H9 (cell line): ENCODE measurements at regions not wholly inside any gene's neighbourhood (a gene's known extent, or its start where the extent isn't known, plus 50 kb on each side); places are given as distances from the start of the nearest gene placed in this dataset.

Experiments
- DNase-seq: peaks from one replicate; pipeline ENCODE4 v3.0.0-alpha.2; 2017
- H2AFZ ChIP-seq: one replicate; pipeline ENCODE4 v1.6.1; 2013; ENCODE audit warnings: mild to moderate bottlenecking, low read length, control low read depth, moderate library complexity
- H2AK5ac ChIP-seq: 2 replicates; pipeline ENCODE4 v1.6.1; 2013; ENCODE audit warnings: low read length, control low read depth, mixed read lengths; ENCODE audit not compliant: insufficient read length
- H2BK120ac ChIP-seq: one replicate; pipeline ENCODE4 v1.6.1; 2013; ENCODE audit warnings: low read depth, mild to moderate bottlenecking, low read length, control low read depth, inconsistent platforms; ENCODE audit not compliant: poor library complexity, severe bottlenecking
- H2BK12ac ChIP-seq: 2 replicates; pipeline ENCODE4 v1.6.1; 2013; ENCODE audit warnings: low read length, control low read depth, mixed read lengths, low read depth; ENCODE audit not compliant: insufficient read length
- H2BK15ac ChIP-seq: 2 replicates; pipeline ENCODE4 v1.6.1; 2013; ENCODE audit warnings: low read depth, low read length, control low read depth
- H2BK20ac ChIP-seq: one replicate; pipeline ENCODE4 v1.6.1; 2013; ENCODE audit warnings: low read depth, mild to moderate bottlenecking, low read length, control low read depth, inconsistent platforms; ENCODE audit not compliant: poor library complexity, severe bottlenecking
- H2BK5ac ChIP-seq: 2 replicates; pipeline ENCODE4 v1.6.1; 2013; ENCODE audit warnings: low read length, control low read depth, mixed read lengths; ENCODE audit not compliant: insufficient read length
- H3K14ac ChIP-seq: 2 replicates; pipeline ENCODE4 v1.6.1; 2013; ENCODE audit warnings: low read length, control low read depth; ENCODE audit not compliant: insufficient read depth
- H3K18ac ChIP-seq: 2 replicates; pipeline ENCODE4 v1.6.1; 2013; ENCODE audit warnings: low read depth, mild to moderate bottlenecking, mixed read lengths, low read length, control low read depth; ENCODE audit not compliant: insufficient read length
- H3K23ac ChIP-seq: 2 replicates; pipeline ENCODE4 v1.6.1; 2013; ENCODE audit warnings: low read length, control low read depth, mixed read lengths, low read depth; ENCODE audit not compliant: insufficient read length
- H3K23me2 ChIP-seq: 2 replicates; pipeline ENCODE4 v1.6.1; 2013; ENCODE audit warnings: low read depth, mild to moderate bottlenecking, mixed read lengths, low read length, control low read depth; ENCODE audit not compliant: insufficient read length, poor library complexity, severe bottlenecking
- H3K27ac ChIP-seq: 2 replicates; pipeline ENCODE4 v1.5.1; 2013; ENCODE audit warnings: low read length, control low read depth, mixed read lengths, low read depth; ENCODE audit not compliant: insufficient read length
- H3K27me3 ChIP-seq: 2 replicates; pipeline ENCODE4 v1.6.1; 2013; ENCODE audit warnings: low read length, control low read depth, inconsistent platforms; ENCODE audit not compliant: insufficient read depth
- H3K4ac ChIP-seq: 2 replicates; pipeline ENCODE4 v1.6.1; 2013; ENCODE audit warnings: low read depth, mild to moderate bottlenecking, control low read depth, inconsistent platforms, low read length, moderate library complexity
- H3K4me1 ChIP-seq: 2 replicates; pipeline ENCODE4 v1.6.1; 2013; ENCODE audit warnings: low read length, control low read depth, inconsistent platforms; ENCODE audit not compliant: insufficient read depth
- H3K4me2 ChIP-seq: 2 replicates; pipeline ENCODE4 v1.6.1; 2013; ENCODE audit warnings: low read length, control low read depth, mixed read lengths; ENCODE audit not compliant: insufficient read length, insufficient read depth
- H3K56ac ChIP-seq: 2 replicates; pipeline ENCODE4 v1.6.1; 2013; ENCODE audit warnings: low read depth, mild to moderate bottlenecking, mixed read lengths, low read length, control low read depth; ENCODE audit not compliant: insufficient read length
- H3K79me1 ChIP-seq: 2 replicates; pipeline ENCODE4 v1.6.1; 2013; ENCODE audit warnings: low read depth, mild to moderate bottlenecking, moderate library complexity, low read length, control low read depth, inconsistent platforms; ENCODE audit not compliant: insufficient read depth, poor library complexity, severe bottlenecking
- H3K79me2 ChIP-seq: 2 replicates; pipeline ENCODE4 v1.6.1; 2013; ENCODE audit warnings: low read length, control low read depth, inconsistent platforms; ENCODE audit not compliant: insufficient read depth
- H3K9ac ChIP-seq: 2 replicates; pipeline ENCODE4 v1.6.1; 2013; ENCODE audit warnings: low read length, control low read depth, mixed read lengths; ENCODE audit not compliant: insufficient read length; ENCODE audit errors: extremely low read depth
- H3K9me3 ChIP-seq: one replicate; pipeline ENCODE4 v1.6.1; 2013; ENCODE audit warnings: low read depth, low read length, inconsistent platforms; ENCODE audit not compliant: control insufficient read depth
- H3T11ph ChIP-seq: one replicate; pipeline ENCODE4 v1.6.1; 2013; ENCODE audit warnings: mild to moderate bottlenecking, low read length, control low read depth, inconsistent platforms
- H4K20me1 ChIP-seq: one replicate; pipeline ENCODE4 v1.6.1; 2013; ENCODE audit not compliant: control insufficient read depth, insufficient read length, insufficient read depth
- H4K5ac ChIP-seq: 2 replicates; pipeline ENCODE4 v1.6.1; 2013; ENCODE audit warnings: low read depth, mild to moderate bottlenecking, mixed read lengths, low read length, control low read depth; ENCODE audit not compliant: insufficient read length
- H4K8ac ChIP-seq: replicated peaks from 2 replicates; pipeline ENCODE4 v1.6.1; 2013; ENCODE audit warnings: low read length, control low read depth, mixed read lengths, low read depth; ENCODE audit not compliant: insufficient read length
- H4K91ac ChIP-seq: 2 replicates; pipeline ENCODE4 v1.6.1; 2013; ENCODE audit warnings: low read depth, mild to moderate bottlenecking, moderate library complexity, mixed read lengths, low read length, control low read depth; ENCODE audit not compliant: insufficient read length
- H3K27ac Mint-ChIP-seq, 3 experiments: 2 replicates in 2 of 3; 3 replicates in 1 of 3; pipeline ENCODE4 v1.8.0; 2020 to 2021; ENCODE audit warnings: mixed read lengths in 3 of 3, mild to moderate bottlenecking in 1 of 3, moderate library complexity in 1 of 3
- H3K27me3 Mint-ChIP-seq: 2 replicates; pipeline ENCODE4 v1.8.0; 2021; ENCODE audit warnings: low read depth, mild to moderate bottlenecking, moderate library complexity, mixed read lengths
- H3K36me3 Mint-ChIP-seq, 3 experiments: 2 replicates in 2 of 3; 3 replicates in 1 of 3; pipeline ENCODE4 v1.8.0; 2020 to 2021; ENCODE audit warnings: low read depth in 3 of 3, mixed read lengths in 3 of 3; ENCODE audit not compliant: insufficient read depth in 1 of 3
- H3K4me1 Mint-ChIP-seq, 2 experiments: 2 replicates each; pipeline ENCODE4 v1.8.0; 2020; ENCODE audit warnings: mixed read lengths in 2 of 2
- H3K4me3 Mint-ChIP-seq, 2 experiments: 2 replicates in 1 of 2; 3 replicates in 1 of 2; pipeline ENCODE4 v1.8.0; 2020 to 2021; ENCODE audit warnings: mild to moderate bottlenecking in 2 of 2, mixed read lengths in 2 of 2, moderate library complexity in 1 of 2
- H3K9me3 Mint-ChIP-seq, 2 experiments: 2 replicates in 1 of 2; 3 replicates in 1 of 2; pipeline ENCODE4 v1.8.0; 2020; ENCODE audit warnings: mild to moderate bottlenecking in 2 of 2, mixed read lengths in 2 of 2, moderate library complexity in 1 of 2
- WGBS: extraction: QIAGEN DNeasy Blood & Tissue Kit; methylation state at CpG from one replicate; pipeline ENCODE4 v1.1.7; 2013; ENCODE audit warnings: missing lambda C conversion rate, low lambda C conversion rate, mixed read lengths; ENCODE audit not compliant: insufficient read length; ENCODE audit errors: extremely low coverage; 5-methylcytosine and 5-hydroxymethylcytosine counted together
- TF ChIP-seq, protein P1 (sequence below): fragments of 200-600 bp; sonication (generic); conservative IDR thresholded peaks from 3 replicates; pipeline ENCODE4 v1.8.0; 2021; ENCODE audit warnings: antibody characterized with exemption, mild to moderate bottlenecking

GRCh38 chr15:62896969-62897486 lies 145.5 kb upstream of the TPM1 start:
- Histone ChIP-seq H2AFZ (no peak overlapping the region), H3K27ac (no peak overlapping the region), H3K9ac (no peak overlapping the region), H3K27me3 (no peaks in the 10 kb centered on the region), H3K14ac (no peak overlapping the region), H2BK15ac (no peak overlapping the region), H2BK5ac (no peak overlapping the region), H2BK120ac (no peak overlapping the region), H4K5ac (no peak overlapping the region), H2AK5ac (no peak overlapping the region), H3K79me2 (no peaks in the 10 kb centered on the region), H4K8ac (no peak overlapping the region), H3K4me1 (peaks cover 6% of the 10 kb centered on the region; the same call in 1 of the 2 replicates), H3T11ph (no peak overlapping the region), H3K4ac (no peak overlapping the region), H3K79me1 (no peaks in the 10 kb centered on the region), H3K9me3 (no peaks in the 10 kb centered on the region), H2BK20ac (no peak overlapping the region), H4K20me1 (no peaks in the 10 kb centered on the region), H3K18ac (peak overlapping the region; percentile 46), H3K23ac (no peak overlapping the region), H2BK12ac (no peak overlapping the region), H4K91ac (no peak overlapping the region), H3K56ac (no peak overlapping the region), H3K23me2 (no peaks in the 10 kb centered on the region), H3K4me2 (no peak overlapping the region)
- no peak for DNase-seq
- no CpG with 5 or more reads among the region's 19 CpGs for WGBS
- peaks cover 48 to 54% of the 10 kb centered on the region in 2 experiments for H3K4me1 Mint-ChIP-seq
- H3K36me3 Mint-ChIP-seq = no peaks in the 10 kb centered on the region
- peaks cover 3% of the 10 kb centered on the region; the same call in 1 of the 2 replicates for H3K27me3 Mint-ChIP-seq
- H3K9me3 Mint-ChIP-seq = no peaks in the 10 kb centered on the region; a peak in 2 of 5 replicates
- H3K27ac Mint-ChIP-seq = peak overlapping the region; percentile 19 to 29 (median 24)
- TF ChIP-seq, protein P1, sequence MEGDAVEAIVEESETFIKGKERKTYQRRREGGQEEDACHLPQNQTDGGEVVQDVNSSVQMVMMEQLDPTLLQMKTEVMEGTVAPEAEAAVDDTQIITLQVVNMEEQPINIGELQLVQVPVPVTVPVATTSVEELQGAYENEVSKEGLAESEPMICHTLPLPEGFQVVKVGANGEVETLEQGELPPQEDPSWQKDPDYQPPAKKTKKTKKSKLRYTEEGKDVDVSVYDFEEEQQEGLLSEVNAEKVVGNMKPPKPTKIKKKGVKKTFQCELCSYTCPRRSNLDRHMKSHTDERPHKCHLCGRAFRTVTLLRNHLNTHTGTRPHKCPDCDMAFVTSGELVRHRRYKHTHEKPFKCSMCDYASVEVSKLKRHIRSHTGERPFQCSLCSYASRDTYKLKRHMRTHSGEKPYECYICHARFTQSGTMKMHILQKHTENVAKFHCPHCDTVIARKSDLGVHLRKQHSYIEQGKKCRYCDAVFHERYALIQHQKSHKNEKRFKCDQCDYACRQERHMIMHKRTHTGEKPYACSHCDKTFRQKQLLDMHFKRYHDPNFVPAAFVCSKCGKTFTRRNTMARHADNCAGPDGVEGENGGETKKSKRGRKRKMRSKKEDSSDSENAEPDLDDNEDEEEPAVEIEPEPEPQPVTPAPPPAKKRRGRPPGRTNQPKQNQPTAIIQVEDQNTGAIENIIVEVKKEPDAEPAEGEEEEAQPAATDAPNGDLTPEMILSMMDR = no peak
- no peak overlapping the region for H3K4me3 Mint-ChIP-seq
